IMR-90 (cell line): ENCODE measurements at regions not wholly inside any gene's neighbourhood (a gene's known extent, or its start where the extent isn't known, plus 50 kb on each side); places are given as distances from the start of the nearest gene placed in this dataset.

Experiments
- CTCF ChIP-seq: conservative IDR thresholded peaks from 2 replicates; pipeline ENCODE4 v1.5.1; 2012; ENCODE audit warnings: mild to moderate bottlenecking, low read depth, low read length, improper control_type of control experiment
- MAFK ChIP-seq: IDR thresholded peaks from 2 replicates; pipeline ENCODE4 v1.6.1; 2012; ENCODE audit warnings: low read depth, low read length, improper control_type of control experiment
- MXI1 ChIP-seq: IDR thresholded peaks from 2 replicates; pipeline ENCODE4 v1.6.1; 2012; ENCODE audit warnings: low read depth, mild to moderate bottlenecking, low read length, moderate library complexity, borderline replicate concordance
- POLR2A ChIP-seq: IDR thresholded peaks from 2 replicates; pipeline ENCODE4 v1.6.1; 2012; ENCODE audit warnings: mild to moderate bottlenecking, low read depth, low read length
- RCOR1 ChIP-seq: IDR thresholded peaks from 2 replicates; pipeline ENCODE4 v1.6.1; 2012; ENCODE audit warnings: mild to moderate bottlenecking, low read length, improper control_type of control experiment; ENCODE audit not compliant: insufficient replicate concordance
- TF ChIP-seq, protein P1 (sequence below): fragments of 150-350 bp; IDR thresholded peaks from 2 replicates; pipeline ENCODE4 v1.6.1; 2016; ENCODE audit warnings: low read depth, mild to moderate bottlenecking, low read length, moderate library complexity, borderline replicate concordance

DNA sequence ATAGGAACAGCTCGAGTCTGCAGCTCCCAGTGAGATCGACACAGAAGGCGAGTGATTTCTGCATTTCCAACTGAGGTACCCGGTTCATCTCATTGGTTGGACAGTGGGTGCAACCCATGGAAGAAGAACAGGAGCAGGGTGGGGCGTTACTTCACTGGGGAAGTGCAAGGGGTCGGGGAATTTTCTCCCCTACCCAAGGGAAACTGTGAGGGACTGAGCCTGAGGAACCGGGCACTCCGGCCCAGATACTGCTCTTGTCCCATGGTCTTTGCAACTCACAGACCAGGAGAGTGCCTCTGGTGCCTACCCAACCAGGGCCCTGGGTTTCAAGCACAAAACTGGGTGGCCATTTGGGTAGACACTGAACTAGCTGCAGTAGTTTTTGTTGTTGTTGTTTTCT is 307.1 kb downstream of the AMY1C start:
- no peak for TF ChIP-seq POLR2A
- TF ChIP-seq CTCF, result no peak
- TF ChIP-seq MXI1, result no peak
- no peak for TF ChIP-seq MAFK
- TF ChIP-seq, protein P1, sequence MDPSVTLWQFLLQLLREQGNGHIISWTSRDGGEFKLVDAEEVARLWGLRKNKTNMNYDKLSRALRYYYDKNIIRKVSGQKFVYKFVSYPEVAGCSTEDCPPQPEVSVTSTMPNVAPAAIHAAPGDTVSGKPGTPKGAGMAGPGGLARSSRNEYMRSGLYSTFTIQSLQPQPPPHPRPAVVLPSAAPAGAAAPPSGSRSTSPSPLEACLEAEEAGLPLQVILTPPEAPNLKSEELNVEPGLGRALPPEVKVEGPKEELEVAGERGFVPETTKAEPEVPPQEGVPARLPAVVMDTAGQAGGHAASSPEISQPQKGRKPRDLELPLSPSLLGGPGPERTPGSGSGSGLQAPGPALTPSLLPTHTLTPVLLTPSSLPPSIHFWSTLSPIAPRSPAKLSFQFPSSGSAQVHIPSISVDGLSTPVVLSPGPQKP, result no peak
- TF ChIP-seq RCOR1, result no peak
